HL-60 (cell line): ENCODE measurements at regions not wholly inside any gene's neighbourhood (a gene's known extent, or its start where the extent isn't known, plus 50 kb on each side); places are given as distances from the start of the nearest gene placed in this dataset.

Experiments
- DNase-seq, 2 experiments: peaks; one replicate each; pipeline ENCODE4 v3.0.0-alpha.2; 2010 to 2020; ENCODE audit warnings: low read depth in 1 of 2, low spot score in 1 of 2
- H3K27ac ChIP-seq: fragments of 250-450 bp; sonication (Bioruptor Pico); replicated peaks from 2 replicates; pipeline ENCODE4 v1.5.1; 2020; ENCODE audit warnings: mild to moderate bottlenecking, moderate library complexity
- H3K27me3 ChIP-seq: fragments of 250-450 bp; sonication (Bioruptor Pico); 2 replicates; pipeline ENCODE4 v1.5.1; 2021; ENCODE audit warnings: mild to moderate bottlenecking, moderate library complexity; ENCODE audit not compliant: insufficient read depth, poor library complexity, severe bottlenecking
- H3K4me3 ChIP-seq: replicated peaks from 2 replicates; pipeline ENCODE4 v1.5.1; 2011; ENCODE audit warnings: mild to moderate bottlenecking, control low read depth, low read length; ENCODE audit not compliant: insufficient read depth
- GABPA ChIP-seq: IDR thresholded peaks from 2 replicates; pipeline ENCODE4 v1.6.1; 2012; ENCODE audit warnings: low read depth
- POLR2AphosphoS5 ChIP-seq: IDR thresholded peaks from 2 replicates; pipeline ENCODE4 v1.6.1; 2012; ENCODE audit warnings: low read depth
- SPI1 ChIP-seq: IDR thresholded peaks from 2 replicates; pipeline ENCODE4 v1.6.1; 2012; ENCODE audit warnings: low read depth, mild to moderate bottlenecking, borderline replicate concordance
- TF ChIP-seq, protein P1 (sequence below): IDR thresholded peaks from one replicate; pipeline ENCODE4 v1.5.1; 2011; ENCODE audit warnings: low read length, control low read depth, inconsistent platforms; ENCODE audit not compliant: insufficient read depth
- TF ChIP-seq, protein P2 (sequence below): IDR thresholded peaks from 2 replicates; pipeline ENCODE4 v1.6.1; 2012; ENCODE audit warnings: low read depth; ENCODE audit not compliant: insufficient replicate concordance

- Histone ChIP-seq H3K27me3 (no peaks in the 10 kb centered on the region), H3K27ac (no peak overlapping the region), H3K4me3 (no peak overlapping the region)
- TF ChIP-seq POLR2AphosphoS5 (no peak), GABPA (no peak), SPI1 (no peak)
- TF ChIP-seq, protein P1, sequence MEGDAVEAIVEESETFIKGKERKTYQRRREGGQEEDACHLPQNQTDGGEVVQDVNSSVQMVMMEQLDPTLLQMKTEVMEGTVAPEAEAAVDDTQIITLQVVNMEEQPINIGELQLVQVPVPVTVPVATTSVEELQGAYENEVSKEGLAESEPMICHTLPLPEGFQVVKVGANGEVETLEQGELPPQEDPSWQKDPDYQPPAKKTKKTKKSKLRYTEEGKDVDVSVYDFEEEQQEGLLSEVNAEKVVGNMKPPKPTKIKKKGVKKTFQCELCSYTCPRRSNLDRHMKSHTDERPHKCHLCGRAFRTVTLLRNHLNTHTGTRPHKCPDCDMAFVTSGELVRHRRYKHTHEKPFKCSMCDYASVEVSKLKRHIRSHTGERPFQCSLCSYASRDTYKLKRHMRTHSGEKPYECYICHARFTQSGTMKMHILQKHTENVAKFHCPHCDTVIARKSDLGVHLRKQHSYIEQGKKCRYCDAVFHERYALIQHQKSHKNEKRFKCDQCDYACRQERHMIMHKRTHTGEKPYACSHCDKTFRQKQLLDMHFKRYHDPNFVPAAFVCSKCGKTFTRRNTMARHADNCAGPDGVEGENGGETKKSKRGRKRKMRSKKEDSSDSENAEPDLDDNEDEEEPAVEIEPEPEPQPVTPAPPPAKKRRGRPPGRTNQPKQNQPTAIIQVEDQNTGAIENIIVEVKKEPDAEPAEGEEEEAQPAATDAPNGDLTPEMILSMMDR = no peak
- TF ChIP-seq, protein P2, sequence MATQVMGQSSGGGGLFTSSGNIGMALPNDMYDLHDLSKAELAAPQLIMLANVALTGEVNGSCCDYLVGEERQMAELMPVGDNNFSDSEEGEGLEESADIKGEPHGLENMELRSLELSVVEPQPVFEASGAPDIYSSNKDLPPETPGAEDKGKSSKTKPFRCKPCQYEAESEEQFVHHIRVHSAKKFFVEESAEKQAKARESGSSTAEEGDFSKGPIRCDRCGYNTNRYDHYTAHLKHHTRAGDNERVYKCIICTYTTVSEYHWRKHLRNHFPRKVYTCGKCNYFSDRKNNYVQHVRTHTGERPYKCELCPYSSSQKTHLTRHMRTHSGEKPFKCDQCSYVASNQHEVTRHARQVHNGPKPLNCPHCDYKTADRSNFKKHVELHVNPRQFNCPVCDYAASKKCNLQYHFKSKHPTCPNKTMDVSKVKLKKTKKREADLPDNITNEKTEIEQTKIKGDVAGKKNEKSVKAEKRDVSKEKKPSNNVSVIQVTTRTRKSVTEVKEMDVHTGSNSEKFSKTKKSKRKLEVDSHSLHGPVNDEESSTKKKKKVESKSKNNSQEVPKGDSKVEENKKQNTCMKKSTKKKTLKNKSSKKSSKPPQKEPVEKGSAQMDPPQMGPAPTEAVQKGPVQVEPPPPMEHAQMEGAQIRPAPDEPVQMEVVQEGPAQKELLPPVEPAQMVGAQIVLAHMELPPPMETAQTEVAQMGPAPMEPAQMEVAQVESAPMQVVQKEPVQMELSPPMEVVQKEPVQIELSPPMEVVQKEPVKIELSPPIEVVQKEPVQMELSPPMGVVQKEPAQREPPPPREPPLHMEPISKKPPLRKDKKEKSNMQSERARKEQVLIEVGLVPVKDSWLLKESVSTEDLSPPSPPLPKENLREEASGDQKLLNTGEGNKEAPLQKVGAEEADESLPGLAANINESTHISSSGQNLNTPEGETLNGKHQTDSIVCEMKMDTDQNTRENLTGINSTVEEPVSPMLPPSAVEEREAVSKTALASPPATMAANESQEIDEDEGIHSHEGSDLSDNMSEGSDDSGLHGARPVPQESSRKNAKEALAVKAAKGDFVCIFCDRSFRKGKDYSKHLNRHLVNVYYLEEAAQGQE = no peak
- DNase-seq = no peak
Measured at GRCh38 chr2:67560771-67561456, 163.8 kb downstream of the ETAA1 start.

GRCh38 chr2:67561457-67561965 lies 164.4 kb downstream of the ETAA1 start:
- TF ChIP-seq GABPA (no peak), SPI1 (no peak), POLR2AphosphoS5 (no peak)
- TF ChIP-seq, protein P2 = no peak
- TF ChIP-seq, protein P1 = no peak
- DNase-seq = no peak
- Histone ChIP-seq H3K27me3 (no peaks in the 10 kb centered on the region), H3K27ac (no peak overlapping the region), H3K4me3 (no peak overlapping the region)

GRCh38 chr2:67564076-67564475 lies 166.9 kb downstream of the ETAA1 start:
- TF ChIP-seq, protein P1 = no peak
- TF ChIP-seq SPI1 = no peak
- no peak for TF ChIP-seq GABPA
- TF ChIP-seq, protein P2 = no peak
- no peak for TF ChIP-seq POLR2AphosphoS5
- no peak for DNase-seq
- no peak overlapping the region for H3K4me3 ChIP-seq
- H3K27ac ChIP-seq = no peak overlapping the region
- no peaks in the 10 kb centered on the region for H3K27me3 ChIP-seq
